ENCODE measurements at regions not wholly inside any gene's neighbourhood (a gene's known extent, or its start where the extent isn't known, plus 50 kb on each side); places are given as distances from the start of the nearest gene placed in this dataset.
"Not testable (repeated sequence)": the region's sequence is repeated elsewhere in the genome, so short reads cannot be mapped to it uniquely, and the experiment has no call there.

DNA sequence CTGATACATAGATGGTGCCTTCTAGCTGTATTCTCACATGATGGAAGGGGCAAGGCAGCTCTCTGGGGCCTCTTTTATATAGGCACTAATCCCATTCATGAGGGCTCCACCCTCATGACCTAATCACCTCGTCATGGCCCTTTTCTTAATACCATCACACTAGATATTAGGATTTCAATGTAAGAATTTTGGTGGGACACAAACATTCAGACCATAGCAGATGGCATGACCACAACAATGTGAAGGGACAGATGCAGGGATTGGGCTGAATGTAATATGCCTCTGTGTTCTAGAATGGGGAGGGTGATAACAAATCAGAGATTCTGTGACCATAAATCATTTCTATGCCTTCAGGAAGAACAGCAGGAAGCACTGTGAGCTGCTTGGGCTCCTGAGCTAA, 145.8 kb downstream of the LCA5 start:
- no peak for DNase-seq

DNA sequence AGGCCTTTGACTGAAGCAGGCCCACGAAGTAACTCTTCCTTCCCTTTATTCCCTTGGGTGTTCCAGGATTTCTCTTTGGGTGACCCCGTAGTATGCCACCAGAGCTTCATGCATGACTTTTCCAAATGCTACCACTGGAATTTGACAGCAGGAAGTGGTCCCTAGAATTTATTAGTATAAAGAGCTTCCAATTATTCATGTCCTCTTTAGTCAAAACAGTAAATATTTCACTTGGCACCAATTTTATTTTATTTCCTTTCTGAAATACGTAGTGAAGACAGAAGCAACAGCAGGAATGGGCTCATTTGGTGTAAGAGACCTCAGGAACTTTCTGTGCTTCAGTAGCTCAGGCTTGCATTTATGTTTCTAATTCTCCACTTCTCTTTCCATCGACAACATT, 151.3 kb downstream of the LCA5 start:
- peak; percentile 4 for DNase-seq

DNA sequence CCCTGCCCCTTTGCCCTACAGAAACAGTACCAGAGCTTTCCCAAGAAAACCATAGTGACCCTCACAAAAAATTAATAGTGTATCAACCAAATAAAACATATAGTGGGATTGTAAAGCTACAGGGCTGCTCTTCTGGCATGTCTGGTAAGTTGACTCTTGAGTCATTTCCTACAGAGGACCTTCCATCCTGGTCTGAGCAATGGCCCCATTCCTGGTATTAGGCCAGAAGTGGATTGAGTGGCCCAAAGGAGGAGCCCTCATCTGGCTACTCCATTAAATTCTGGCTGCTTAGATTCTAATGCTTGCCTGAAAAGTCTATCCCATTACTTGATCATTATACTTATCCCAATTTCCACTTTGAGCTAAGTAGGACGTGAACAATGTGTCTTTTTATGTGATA, 150.9 kb upstream of the HMGN3 start:
- no peak for DNase-seq

DNA sequence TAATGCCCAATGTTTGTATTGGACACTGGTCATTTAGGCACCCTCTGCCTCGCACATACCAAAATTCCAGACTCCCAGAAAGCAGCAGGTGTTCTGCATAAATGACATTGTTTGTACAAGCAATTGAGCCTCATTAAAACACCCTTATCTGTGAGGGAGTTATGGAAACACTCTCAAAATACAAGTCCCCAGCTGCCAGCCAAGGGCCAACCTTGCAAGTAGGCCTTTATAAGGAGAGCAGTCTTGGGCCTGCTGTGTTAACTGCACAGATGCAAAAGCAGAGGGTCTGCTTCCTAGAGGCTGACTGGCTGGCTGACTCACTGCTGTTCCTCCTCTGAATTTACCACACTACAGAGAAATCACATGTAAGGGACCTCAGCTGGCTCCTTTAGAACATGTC, 150.4 kb upstream of the HMGN3 start:
- DNase-seq = no peak

DNA sequence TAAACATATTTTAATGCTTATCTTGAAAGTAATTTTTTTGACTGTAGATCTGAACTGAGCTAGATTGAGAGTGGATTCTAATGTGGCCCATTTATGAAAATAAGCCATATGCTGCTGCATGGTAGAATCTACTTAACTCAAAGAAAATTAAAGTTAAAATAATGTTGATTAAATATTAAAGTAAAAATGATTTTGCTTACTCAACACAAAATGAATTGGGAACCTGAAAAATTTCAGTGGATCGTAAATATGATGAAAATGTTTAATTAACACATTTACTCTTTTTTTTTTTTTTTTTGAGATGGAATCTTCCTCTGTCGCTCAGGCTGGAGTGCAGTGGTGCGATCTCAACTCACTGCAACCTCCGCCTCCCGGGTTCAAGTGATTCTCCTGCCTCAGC, 144.5 kb upstream of the HMGN3 start:
- no peak for DNase-seq

DNA sequence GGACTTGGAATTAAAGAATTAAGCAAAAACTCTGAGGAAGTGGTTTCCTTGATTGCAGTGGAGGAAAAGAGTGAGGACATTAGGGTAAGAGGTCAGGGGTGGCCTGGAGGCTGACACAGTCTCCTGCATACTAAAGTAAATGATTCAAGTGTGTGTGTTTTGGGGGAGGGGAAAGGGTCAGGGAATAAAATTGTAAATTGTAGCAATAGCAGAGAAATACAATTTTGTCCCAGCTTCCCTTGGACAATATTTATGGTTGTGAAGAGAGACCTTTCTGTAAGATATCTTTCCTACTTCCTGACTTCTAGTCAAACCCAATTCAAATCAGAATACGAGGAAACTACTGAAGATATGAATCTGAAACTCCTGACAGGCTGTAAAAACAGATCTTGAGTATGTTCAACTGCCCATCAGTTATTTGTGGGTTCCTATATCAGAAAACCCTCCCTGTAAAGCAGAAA, 143.4 kb upstream of the HMGN3 start:
- no peak for DNase-seq

DNA sequence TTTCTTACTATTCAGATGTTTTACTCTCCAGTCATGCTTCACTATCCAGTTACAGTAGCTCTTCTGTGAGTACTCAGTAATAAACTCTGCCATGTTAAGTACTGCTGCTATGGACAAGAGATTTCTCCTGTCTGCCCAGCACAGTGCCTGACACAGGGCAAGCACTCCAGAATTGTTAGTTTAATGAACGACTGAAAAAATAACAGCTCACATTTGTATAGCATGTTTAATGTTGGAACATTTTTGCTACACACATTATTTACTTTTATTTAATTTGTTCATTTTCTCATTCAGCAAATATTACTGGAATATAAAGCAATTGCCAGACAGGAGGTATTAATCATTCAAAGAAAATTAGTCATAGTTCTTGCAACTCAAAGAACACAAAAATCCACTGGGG, 142.6 kb upstream of the HMGN3 start:
- DNase-seq = peak; percentile 8

DNA sequence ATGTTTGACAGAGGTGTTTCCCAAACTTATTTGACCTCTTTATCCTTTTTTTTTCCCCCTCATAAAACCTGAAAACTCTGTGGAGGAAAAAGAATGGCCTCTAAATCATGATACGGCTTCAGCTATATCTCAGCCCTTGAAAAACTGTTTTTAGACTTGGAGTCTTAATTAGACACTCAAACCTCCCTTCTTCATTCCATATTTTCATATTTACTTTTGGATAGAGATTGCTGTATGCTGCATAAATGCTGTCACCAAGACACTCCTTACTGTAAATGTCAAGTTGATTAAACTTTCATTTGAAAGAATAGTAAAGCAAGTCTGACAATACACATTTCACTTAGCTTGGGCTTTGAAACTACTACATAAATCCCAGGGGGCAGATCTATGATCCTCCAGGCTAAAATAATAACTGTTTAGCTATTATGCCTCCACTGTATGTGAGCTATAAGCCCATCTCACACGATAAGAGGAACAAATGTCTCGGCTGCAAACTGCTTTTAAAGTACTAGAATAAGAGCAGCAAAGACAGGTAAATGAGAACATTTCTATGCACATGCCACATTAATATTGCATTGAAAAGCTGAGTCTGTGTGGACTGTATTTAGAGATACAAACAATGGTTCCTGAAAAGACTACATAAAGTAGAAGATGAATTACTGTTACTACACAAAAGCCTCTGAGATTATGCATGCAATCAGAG, 141.3 kb upstream of the HMGN3 start:
- DNase-seq = no peak

DNA sequence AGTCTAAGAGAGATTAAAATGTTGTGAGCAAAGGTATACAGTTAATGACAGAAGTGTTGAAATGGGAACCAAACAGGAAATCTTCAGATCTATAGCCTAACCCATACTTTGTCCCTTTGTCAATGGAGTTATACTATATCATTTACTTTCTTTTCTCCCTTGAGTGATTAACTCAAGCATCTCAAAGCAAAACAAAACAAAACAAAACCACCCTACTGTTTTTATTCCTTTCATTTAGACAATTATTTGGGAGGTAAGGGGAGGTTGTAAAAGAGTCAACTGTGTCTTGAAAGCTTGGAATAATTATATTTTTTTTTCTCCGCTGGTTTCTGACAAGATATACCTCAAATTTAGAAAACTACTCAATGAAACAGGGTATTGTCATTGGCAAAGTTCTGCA, 139.8 kb upstream of the HMGN3 start:
- DNase-seq = no peak

DNA sequence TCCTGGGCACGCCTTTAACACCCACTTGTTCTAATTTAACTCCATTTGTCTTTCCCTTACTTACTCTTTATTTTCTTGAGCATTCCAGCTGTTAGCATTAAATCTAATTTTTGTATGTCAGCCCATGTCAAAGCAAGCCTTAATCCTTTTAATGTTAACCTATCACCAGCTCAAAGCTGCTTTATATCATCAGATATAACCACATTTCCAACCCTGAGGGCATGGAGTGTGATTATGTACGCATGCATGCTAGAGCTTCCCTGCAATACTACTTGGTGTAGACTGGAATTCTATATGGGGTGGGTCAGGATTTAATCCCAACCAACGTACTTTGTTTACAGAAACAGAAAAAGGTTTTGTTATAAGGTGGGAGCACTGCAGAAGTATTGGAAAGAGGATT, 139.4 kb upstream of the HMGN3 start:
- no peak for DNase-seq

DNA sequence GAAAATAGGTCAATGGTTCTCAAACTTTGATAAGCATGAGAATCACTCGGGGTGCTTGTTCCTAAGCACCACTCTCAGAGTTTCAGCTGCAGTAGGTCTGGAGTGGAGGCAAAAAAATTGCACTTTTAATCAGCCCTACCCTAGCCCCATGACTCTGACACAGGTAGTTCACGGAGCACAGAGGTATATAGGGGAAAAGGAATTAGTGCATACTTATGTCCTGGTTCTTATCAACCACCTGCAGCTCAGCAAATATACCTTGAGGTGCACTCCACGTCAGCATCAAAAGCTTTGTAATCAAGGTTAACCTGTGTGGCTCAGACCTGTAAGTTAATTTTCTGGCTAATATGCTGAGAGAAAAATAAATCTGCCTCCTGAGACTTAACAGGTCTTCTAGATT, 138.8 kb upstream of the HMGN3 start:
- no peak for DNase-seq

DNA sequence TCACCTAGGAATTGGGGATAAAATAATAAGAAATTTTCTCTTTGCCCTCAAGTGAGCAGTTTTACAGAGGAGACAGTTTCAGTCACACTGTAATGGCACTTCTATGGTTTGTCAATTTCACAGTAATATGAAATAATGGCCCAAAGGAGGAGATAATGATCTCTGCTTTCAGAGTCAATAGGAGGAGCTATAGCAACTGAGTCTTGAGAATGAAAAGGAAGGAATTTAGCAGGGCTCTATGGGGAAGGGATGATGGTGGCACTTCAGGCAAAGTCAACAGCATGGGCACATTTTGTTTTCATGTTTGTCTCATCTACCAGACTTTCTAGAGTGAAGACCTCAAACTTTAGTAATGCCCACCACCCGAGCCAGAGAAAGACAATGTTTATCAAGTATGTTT, 138.3 kb upstream of the HMGN3 start:
- DNase-seq = no peak

DNA sequence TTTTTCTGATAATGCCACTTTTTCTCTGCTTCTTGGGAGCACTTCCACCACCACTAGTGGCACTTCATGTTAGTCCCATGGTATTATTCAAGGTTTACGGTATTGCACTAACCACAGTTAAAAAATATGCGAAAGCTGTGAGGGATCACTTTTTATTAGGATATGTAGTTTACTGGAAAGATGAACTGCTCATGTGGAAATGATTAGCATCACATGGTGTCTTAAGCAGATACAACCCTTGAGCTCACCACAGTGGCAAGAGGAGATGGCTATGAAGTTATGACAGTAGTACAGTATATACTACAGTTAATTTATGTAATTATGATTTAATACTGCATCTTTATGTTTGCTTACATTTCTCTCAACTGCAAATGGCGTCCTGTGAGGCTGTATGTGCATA, 134.5 kb upstream of the HMGN3 start:
- DNase-seq = no peak

DNA sequence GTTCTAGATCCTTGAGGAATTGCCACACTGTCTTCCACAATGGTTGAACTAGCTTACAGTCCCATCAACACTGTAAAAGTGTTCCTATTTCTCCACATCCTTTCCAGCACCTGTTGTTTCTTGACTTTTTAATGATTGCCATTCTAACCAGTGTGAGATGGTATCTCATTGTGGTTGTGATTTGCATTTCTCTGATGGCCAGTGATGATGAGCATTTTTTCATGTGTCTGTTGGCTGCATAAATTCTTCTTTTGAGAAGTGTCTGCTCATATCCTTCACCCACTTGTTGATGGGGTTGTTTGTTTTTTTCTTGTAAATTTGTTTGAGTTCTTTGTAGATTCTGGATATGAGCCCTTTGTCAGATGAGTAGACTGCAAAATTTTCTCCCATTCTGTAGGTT, 129.0 kb upstream of the HMGN3 start:
- DNase-seq = not testable (repeated sequence)

DNA sequence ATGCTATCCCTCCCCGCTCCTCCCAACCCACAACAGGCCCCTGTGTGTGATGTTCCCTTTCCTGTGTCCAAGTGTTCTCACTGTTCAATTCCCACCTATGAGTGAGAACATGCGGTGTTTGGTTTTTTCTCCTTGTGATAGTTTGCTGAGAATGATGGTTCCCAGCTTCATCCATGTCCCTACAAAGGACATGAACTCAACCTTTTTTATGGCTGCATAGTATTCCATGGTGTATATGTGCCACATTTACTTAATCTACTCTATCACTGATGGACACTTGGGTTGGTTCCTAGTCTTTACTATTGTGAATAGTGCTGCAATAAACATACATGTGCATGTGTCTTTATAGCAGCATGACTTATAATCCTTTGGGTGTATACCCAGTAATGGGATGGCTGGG, 126.6 kb upstream of the HMGN3 start:
- not testable (repeated sequence) for DNase-seq

DNA sequence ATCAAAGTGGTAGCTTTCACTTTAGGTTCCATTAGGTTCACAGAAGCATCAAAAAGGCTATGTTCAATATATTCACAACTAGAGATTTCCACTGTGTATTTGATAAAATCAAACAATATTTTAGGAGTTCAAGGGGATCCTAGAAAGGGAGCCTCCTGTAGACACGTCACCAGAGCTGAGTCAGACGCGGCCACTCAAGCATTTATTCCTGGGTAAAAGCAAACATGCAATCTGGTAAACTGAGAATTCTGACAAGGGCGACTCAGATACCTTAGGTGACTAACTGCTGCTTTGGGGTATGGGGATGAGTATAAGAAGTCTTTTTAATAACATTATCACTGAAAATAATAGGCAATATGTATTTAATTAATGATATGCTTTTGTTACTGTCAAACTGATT, 118.7 kb upstream of the HMGN3 start:
- peak; percentile 2 for DNase-seq

DNA sequence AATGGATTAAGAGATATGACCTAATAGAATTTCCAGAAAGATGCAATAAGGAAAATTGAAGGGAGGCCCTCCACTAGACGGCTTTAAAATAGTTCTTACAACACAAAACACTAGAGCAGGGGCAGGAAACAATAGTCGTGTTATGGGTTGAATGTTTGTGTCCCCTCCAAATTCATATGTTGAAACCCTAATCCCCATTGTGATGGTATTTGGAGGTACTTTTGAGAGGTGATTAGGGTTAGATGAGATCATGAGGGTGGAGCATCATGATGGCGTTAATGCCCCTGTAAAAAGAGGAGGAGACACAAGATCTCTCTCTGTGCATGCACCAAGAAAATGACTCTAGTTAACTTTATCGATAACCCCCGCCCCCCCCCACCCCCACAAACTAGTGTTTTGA, 104.0 kb upstream of the HMGN3 start:
- DNase-seq = no peak

DNA sequence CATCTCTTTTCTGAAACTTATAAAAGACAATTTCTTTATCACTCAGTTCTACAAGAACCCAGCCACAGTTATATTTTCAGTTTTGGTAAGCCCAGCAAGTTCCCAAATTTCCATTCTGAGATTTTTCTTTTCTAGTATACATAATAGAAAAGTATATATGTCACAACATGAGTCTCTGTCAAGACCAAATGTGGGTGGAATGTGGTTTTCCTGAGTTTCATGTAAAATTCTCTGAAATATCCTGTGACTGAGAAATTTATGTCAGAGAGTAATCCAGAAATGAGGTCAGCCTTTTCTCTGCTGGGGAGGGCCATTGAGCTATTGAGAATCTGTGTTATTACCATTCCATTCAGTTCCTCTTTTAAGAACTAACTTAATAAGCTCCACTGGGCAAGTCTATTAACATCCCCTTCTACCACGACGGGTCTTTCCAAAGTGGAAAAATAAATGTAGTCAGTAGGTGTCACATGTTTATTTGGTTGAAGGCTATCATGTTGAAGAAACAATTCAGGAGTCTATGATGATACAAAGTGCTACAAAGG, 100.7 kb upstream of the HMGN3 start:
- no peak for DNase-seq

DNA sequence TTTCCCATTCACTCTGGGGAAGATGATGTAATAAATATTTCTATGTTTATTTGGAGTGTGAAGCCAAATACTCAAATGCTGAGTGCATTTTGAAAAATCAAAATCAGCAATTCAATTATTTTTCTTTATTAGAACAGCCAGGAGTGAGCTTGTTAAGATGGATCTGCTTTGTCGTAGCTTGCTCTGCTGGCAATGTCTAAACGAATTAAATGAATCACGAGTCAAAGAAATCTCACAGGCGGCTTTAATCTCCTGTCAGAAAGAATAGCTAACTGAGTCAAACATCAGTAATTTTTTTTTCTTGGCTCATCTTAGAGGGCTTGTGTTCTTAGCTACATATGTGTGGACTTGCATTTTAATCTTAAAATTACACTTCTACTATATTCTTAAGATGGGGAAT, 100.2 kb upstream of the HMGN3 start:
- no peak for DNase-seq

DNA sequence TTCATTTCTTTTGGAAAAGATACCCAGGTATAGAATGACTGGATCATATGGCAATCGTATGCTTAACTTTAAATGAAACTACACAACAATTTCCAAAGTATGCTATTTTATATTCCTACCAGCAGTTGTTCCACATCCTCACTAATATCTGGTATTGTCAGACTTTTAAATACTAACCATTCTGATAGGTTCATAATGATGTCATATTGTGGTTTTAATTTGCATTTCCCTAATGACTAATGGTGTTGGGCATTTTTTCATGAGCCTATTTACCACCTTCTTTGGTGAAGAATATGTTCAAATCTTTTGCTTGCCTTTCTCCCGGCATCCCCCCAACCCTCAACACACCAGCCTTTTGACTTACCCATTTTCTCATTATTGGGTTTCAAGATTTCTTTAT, 96.2 kb upstream of the HMGN3 start:
- no peak for DNase-seq

DNA sequence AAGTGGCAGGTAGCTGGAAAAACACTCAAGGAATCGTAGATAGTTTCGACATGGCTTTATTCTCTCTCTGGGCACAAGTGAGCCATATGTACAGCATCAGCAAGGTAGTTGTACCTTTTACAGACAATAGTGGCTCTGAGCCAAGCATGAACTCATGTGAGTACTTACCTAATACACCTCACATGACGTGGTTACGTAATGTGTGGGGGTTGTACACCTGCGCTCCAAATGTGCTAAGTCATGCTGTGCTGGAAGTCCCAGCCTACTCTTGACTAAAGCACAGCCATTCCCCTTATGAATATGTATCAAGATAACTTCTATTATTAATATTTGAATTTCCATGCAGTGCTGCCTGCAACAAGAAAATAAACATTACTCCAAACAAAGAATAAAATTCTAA, 78.8 kb upstream of the HMGN3 start:
- DNase-seq = no peak

DNA sequence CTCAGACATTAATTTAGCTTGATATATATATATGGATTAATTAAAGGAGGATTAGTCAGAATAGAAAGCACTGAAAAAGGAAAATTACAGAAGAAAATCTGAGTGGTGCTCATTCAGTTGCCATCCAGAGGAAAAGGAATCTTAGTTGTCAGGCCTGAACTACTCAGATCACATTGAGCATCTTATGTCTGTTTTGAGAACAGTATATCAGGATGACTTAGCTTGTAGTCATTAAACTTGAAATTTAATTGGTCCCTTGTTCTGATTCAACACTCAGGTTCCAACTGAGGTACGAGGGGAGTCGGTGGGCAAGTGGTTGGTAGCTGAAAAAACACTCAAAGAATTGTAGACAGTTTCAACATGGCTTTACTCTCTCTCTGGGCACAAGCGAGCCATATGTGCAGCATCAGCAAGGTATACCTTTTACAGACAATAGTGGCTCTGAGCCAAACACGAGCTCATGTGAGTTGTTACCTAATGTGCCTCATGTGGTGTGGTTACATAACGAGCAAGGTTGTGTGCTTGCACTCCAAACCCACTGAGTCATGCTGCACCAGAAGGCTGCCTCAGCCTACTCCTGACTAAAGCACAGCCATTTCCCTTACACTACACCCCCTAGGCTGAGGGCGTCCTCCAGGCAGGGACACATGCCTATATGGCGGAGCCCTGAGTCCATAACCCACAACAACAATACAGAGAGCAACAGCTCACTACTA, 73.0 kb upstream of the HMGN3 start:
- DNase-seq = no peak

DNA sequence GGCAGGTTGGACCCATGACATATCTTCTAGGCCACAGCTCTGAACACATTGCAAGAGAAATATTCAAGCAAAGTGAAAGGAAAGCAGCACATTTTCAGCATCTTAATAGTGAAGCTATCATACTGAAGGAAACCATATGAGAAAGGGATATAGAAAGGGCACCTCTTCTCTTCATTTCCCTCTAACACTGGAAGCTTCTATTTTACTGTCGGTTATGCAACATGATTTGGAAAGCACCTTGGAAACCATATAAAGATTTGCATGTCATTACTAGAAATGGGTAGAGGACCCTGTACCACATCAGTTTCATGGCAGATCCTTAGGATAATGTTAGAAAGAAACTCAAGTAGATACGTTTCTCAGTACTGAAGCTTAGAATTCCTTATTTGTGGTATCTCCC, 70.5 kb upstream of the HMGN3 start:
- no peak for DNase-seq

DNA sequence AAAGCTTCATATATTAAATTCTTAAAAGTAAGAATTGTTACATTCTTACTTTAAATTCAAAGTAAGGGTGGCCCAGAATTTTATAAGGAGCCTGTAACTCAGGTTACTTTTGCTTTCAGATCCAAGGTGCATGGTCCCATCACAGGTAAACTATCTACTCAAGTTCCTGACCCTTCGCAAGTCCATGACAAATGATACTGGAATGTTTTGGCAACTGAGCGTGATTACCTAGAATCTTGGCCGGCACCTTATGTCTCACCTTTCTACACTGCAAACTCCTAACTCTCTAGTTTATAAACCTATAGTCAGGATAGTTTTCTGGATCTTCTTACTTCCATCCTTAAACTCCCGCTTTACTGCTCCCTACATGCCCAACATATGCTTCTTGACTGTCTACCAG, 67.9 kb upstream of the HMGN3 start:
- DNase-seq = no peak

DNA sequence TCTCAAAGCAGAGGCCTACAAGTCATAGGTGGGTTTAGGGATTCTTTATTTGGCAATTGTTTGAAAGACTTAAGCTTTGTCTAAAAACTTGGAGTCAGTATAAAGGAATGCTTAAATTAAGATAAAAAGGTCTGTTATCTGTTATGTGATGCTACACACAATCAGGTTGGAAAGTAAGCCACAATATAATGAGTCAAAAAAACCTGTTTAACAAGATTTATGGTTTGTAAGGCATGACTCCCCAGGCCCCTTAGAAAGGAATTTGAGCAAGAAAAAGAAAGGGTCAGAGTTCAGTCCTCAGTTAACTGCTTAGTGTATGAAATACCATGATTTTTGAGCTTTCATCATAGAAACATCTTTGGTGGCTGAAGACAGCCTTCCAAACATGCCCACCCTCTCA, 66.8 kb upstream of the HMGN3 start:
- DNase-seq = no peak

Measured in EL (cell line).